CD4-positive, CD25-positive, alpha-beta regulatory T cell (primary cell): ENCODE measurements at regions not wholly inside any gene's neighbourhood (a gene's known extent, or its start where the extent isn't known, plus 50 kb on each side); places are given as distances from the start of the nearest gene placed in this dataset.

Source experiments
- ATAC-seq, 2 donors: fragments of 150-1000 bp; cut with Tn5 transposase; one replicate each; pipeline ENCODE4 v1.10.0; 2021; ENCODE audit warnings: low read depth in 2 of 2, moderate number of reproducible peaks in 2 of 2, moderate library complexity in 1 of 2
- DNase-seq, 3 donors: peaks; one replicate each; pipeline versions ENCODE4 v3.0.0 to v3.0.0-alpha.2; 2012 to 2022; ENCODE audit warnings: mixed read lengths in 1 of 3
- H3K27ac ChIP-seq: one replicate; pipeline ENCODE4 v1.7.0; 2013; ENCODE audit warnings: mild to moderate bottlenecking, low read length; ENCODE audit not compliant: insufficient read depth, poor library complexity, severe bottlenecking
- H3K27me3 ChIP-seq: one replicate; pipeline ENCODE4 v1.7.0; 2013; ENCODE audit warnings: low read length; ENCODE audit not compliant: control insufficient read depth, insufficient read depth
- H3K36me3 ChIP-seq: one replicate; pipeline ENCODE4 v1.7.0; 2013; ENCODE audit warnings: mild to moderate bottlenecking, low read length, moderate library complexity; ENCODE audit not compliant: control insufficient read depth, insufficient read depth
- H3K4me1 ChIP-seq: 2 replicates; pipeline ENCODE4 v1.7.0; 2013; ENCODE audit warnings: mild to moderate bottlenecking, low read length; ENCODE audit not compliant: insufficient read depth, control insufficient read depth, poor library complexity, severe bottlenecking
- H3K4me3 ChIP-seq: one replicate; pipeline ENCODE4 v1.7.0; 2013; ENCODE audit warnings: low read depth, mild to moderate bottlenecking, low read length, moderate library complexity
- H3K9me3 ChIP-seq, 2 experiments: 1 replicate in 1 of 2; 2 replicates in 1 of 2; pipeline ENCODE4 v1.7.0; 2013; ENCODE audit warnings: low read length in 2 of 2, mild to moderate bottlenecking in 1 of 2, moderate library complexity in 1 of 2; ENCODE audit not compliant: control insufficient read depth in 2 of 2
- H3K27ac Mint-ChIP-seq, 3 donors: one replicate each; pipeline ENCODE4 v1.8.0; 2020 to 2022; ENCODE audit warnings: mild to moderate bottlenecking in 3 of 3, mixed read lengths in 3 of 3, moderate library complexity in 2 of 3
- H3K27me3 Mint-ChIP-seq: one replicate; pipeline ENCODE4 v1.8.0; 2022; ENCODE audit warnings: mild to moderate bottlenecking, mixed read lengths
- H3K36me3 Mint-ChIP-seq: one replicate; pipeline ENCODE4 v1.8.0; 2020; ENCODE audit warnings: mixed read lengths
- H3K4me1 Mint-ChIP-seq, 4 donors: one replicate each; pipeline ENCODE4 v1.8.0; 2020 to 2022; ENCODE audit warnings: mixed read lengths in 4 of 4, mild to moderate bottlenecking in 1 of 4
- H3K4me3 Mint-ChIP-seq, 4 donors: one replicate each; pipeline ENCODE4 v1.8.0; 2020 to 2022; ENCODE audit warnings: mild to moderate bottlenecking in 4 of 4, mixed read lengths in 4 of 4, moderate library complexity in 3 of 4
- H3K9me3 Mint-ChIP-seq, 7 donors: one replicate each; pipeline ENCODE4 v1.8.0; 2020 to 2022; ENCODE audit warnings: mixed read lengths in 7 of 7, mild to moderate bottlenecking in 3 of 7, moderate library complexity in 2 of 7

- Mint-ChIP-seq H3K4me3 (no peak overlapping the region), H3K27me3 (peaks cover 35% of the 10 kb centered on the region), H3K9me3 (peaks cover 0 to 18% (median 2%) of the 10 kb centered on the region in 7 donors), H3K4me1 (no peaks in the 10 kb centered on the region), H3K36me3 (no peaks in the 10 kb centered on the region), H3K27ac (no peak overlapping the region)
- DNase-seq (no peak), ATAC-seq (no peak)
- Histone ChIP-seq H3K36me3 (no peaks in the 10 kb centered on the region), H3K9me3 (peaks cover 0 to 3% of the 10 kb centered on the region in 2 experiments), H3K27ac (no peak overlapping the region), H3K4me1 (no peaks in the 10 kb centered on the region), H3K4me3 (no peak overlapping the region), H3K27me3 (peaks cover 7% of the 10 kb centered on the region)
These were observed 73.7 kb downstream of the EVX1 start for GRCh38 chr7:27316311-27316710.

DNA sequence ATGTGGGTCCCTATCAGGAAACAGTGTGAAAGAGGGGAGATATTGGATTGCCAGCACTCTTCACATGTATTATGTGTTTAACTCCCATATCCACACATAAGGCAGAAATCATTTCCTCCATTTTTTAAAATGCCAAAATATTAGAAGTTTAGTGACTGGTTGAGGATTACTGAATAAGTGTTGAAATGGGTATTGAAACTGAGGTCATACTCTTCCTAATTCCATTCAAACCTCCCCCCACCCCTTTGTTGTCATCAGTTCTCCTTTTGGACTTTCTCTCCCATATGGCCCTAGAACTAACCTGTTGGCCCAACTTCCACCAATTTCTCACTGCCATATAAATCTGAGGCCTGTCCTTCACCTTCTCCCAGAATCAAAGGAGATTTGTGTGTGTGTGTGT is 81.6 kb downstream of the EVX1 start:
- Mint-ChIP-seq H3K36me3 (no peaks in the 10 kb centered on the region), H3K4me1 (no peaks in the 10 kb centered on the region)

GRCh38 chr7:27329909-27330308 is 87.3 kb downstream of the EVX1 start:
- Histone ChIP-seq H3K9me3 (peaks cover 0 to 9% of the 10 kb centered on the region in 2 experiments), H3K4me1 (no peaks in the 10 kb centered on the region), H3K27ac (no peak overlapping the region), H3K27me3 (no peaks in the 10 kb centered on the region), H3K4me3 (no peak overlapping the region), H3K36me3 (no peaks in the 10 kb centered on the region)
- Mint-ChIP-seq H3K4me1 (no peaks in the 10 kb centered on the region), H3K9me3 (peaks cover 0 to 8% (median 3%) of the 10 kb centered on the region in 7 donors), H3K27me3 (peaks cover 14% of the 10 kb centered on the region), H3K27ac (no peak overlapping the region), H3K4me3 (no peak overlapping the region), H3K36me3 (no peaks in the 10 kb centered on the region)
- DNase-seq (no peak), ATAC-seq (no peak)

More for the DNA sequence above, 81.6 kb downstream of the EVX1 start:
- H3K27me3 ChIP-seq: peaks cover 4% of the 10 kb centered on the region
- no peaks in the 10 kb centered on the region for H3K4me1 ChIP-seq
- ATAC-seq (no peak), DNase-seq (no peak)
- Mint-ChIP-seq H3K9me3 (peaks cover 0 to 9% (median 2%) of the 10 kb centered on the region in 7 donors), H3K27ac (no peak overlapping the region), H3K27me3 (peaks cover 23% of the 10 kb centered on the region), H3K4me3 (no peak overlapping the region)
- H3K4me3 ChIP-seq: no peak overlapping the region
- H3K9me3 ChIP-seq: peaks cover 0 to 1% of the 10 kb centered on the region in 2 experiments
- H3K27ac ChIP-seq: no peak overlapping the region
- H3K36me3 ChIP-seq: no peaks in the 10 kb centered on the region

- no peak overlapping the region for H3K27ac ChIP-seq
- no peaks in the 10 kb centered on the region for H3K27me3 ChIP-seq
- DNase-seq: no peak
- Mint-ChIP-seq H3K4me1 (no peaks in the 10 kb centered on the region), H3K27ac (no peak overlapping the region), H3K4me3 (no peak overlapping the region), H3K36me3 (no peaks in the 10 kb centered on the region), H3K9me3 (peaks cover 0 to 2% (median 0%) of the 10 kb centered on the region in 7 donors), H3K27me3 (peaks cover 5% of the 10 kb centered on the region)
- peak in 1 of 2 donors; percentile 43 for ATAC-seq
- H3K4me3 ChIP-seq: no peak overlapping the region
- no peaks in the 10 kb centered on the region for H3K4me1 ChIP-seq
- no peaks in the 10 kb centered on the region for H3K36me3 ChIP-seq
- no peaks in the 10 kb centered on the region for H3K9me3 ChIP-seq
These were observed 96.9 kb downstream of the EVX1 start for GRCh38 chr7:27339478-27339877.

GRCh38 chr7:27344471-27344870 is 101.9 kb downstream of the EVX1 start:
- DNase-seq (no peak), ATAC-seq (no peak)
- Mint-ChIP-seq H3K4me3 (no peak overlapping the region), H3K4me1 (no peaks in the 10 kb centered on the region), H3K36me3 (no peaks in the 10 kb centered on the region), H3K27me3 (peaks cover 19% of the 10 kb centered on the region), H3K27ac (no peak overlapping the region), H3K9me3 (peaks cover 0 to 2% (median 0%) of the 10 kb centered on the region in 7 donors)
- Histone ChIP-seq H3K4me1 (no peaks in the 10 kb centered on the region), H3K4me3 (no peak overlapping the region), H3K9me3 (no peaks in the 10 kb centered on the region), H3K27me3 (peaks cover 5% of the 10 kb centered on the region), H3K27ac (no peak overlapping the region), H3K36me3 (no peaks in the 10 kb centered on the region)

- Mint-ChIP-seq H3K36me3 (no peaks in the 10 kb centered on the region), H3K4me3 (no peak overlapping the region), H3K27me3 (peaks cover 19% of the 10 kb centered on the region), H3K27ac (no peak overlapping the region), H3K9me3 (peaks cover 0 to 2% (median 0%) of the 10 kb centered on the region in 7 donors), H3K4me1 (no peaks in the 10 kb centered on the region)
- H3K27me3 ChIP-seq: peaks cover 5% of the 10 kb centered on the region
- no peak for ATAC-seq
- H3K4me1 ChIP-seq: no peaks in the 10 kb centered on the region
- no peak overlapping the region for H3K4me3 ChIP-seq
- H3K36me3 ChIP-seq: no peaks in the 10 kb centered on the region
- DNase-seq: no peak
- no peak overlapping the region for H3K27ac ChIP-seq
- no peaks in the 10 kb centered on the region for H3K9me3 ChIP-seq
These were observed 102.7 kb downstream of the EVX1 start for GRCh38 chr7:27345164-27345887.

DNA sequence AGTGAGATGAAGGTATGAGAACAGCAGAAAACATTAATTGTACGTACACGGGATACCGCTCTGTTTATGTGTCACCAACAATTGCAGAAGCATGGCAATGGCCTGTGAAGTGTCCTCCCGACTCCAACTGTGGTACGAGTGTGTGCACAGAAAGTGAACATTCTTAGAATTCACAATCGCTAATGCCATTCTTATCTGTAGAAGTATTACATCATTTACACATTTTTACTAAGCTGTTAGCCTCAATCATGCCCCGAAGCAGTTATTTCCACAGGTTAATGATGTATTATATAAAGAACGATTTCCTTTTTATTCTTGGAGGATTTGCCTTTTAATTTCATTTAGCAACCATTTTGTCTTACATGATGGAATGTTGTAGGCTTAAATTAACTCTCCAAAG is 103.4 kb downstream of the EVX1 start:
- Mint-ChIP-seq H3K27ac (no peak overlapping the region), H3K27me3 (peaks cover 19% of the 10 kb centered on the region), H3K4me1 (no peaks in the 10 kb centered on the region), H3K4me3 (no peak overlapping the region), H3K36me3 (no peaks in the 10 kb centered on the region), H3K9me3 (peaks cover 0 to 2% (median 0%) of the 10 kb centered on the region in 7 donors)
- Histone ChIP-seq H3K9me3 (no peaks in the 10 kb centered on the region), H3K4me1 (no peaks in the 10 kb centered on the region), H3K27ac (no peak overlapping the region), H3K4me3 (no peak overlapping the region), H3K36me3 (no peaks in the 10 kb centered on the region), H3K27me3 (peaks cover 5% of the 10 kb centered on the region)
- ATAC-seq (no peak), DNase-seq (no peak)
